KMS-11 (cell line): ENCODE measurements at regions not wholly inside any gene's neighbourhood (a gene's known extent, or its start where the extent isn't known, plus 50 kb on each side); places are given as distances from the start of the nearest gene placed in this dataset.

Source experiments
- H2AFZ ChIP-seq: fragments of 200-600 bp; sonication (generic); 2 replicates; pipeline ENCODE4 v1.6.1; 2016; ENCODE audit warnings: antibody characterized with exemption, mixed run types, low read depth
- H3K27ac ChIP-seq: fragments of 200-600 bp; sonication (generic); 2 replicates; pipeline ENCODE4 v1.6.1; 2016; ENCODE audit warnings: mild to moderate bottlenecking, mixed run types
- H3K27me3 ChIP-seq: fragments of 200-600 bp; sonication (generic); 2 replicates; pipeline ENCODE4 v1.6.1; 2017; ENCODE audit warnings: mild to moderate bottlenecking, low read depth, mixed run types, moderate library complexity; ENCODE audit not compliant: insufficient read depth
- H3K36me3 ChIP-seq: fragments of 200-600 bp; sonication (generic); 2 replicates; pipeline ENCODE4 v1.6.1; 2017; ENCODE audit warnings: mild to moderate bottlenecking, mixed run types; ENCODE audit not compliant: insufficient read depth
- H3K4me1 ChIP-seq: fragments of 200-600 bp; sonication (generic); 2 replicates; pipeline ENCODE4 v1.6.1; 2016; ENCODE audit warnings: mild to moderate bottlenecking, low read depth, mixed run types; ENCODE audit not compliant: poor library complexity, severe bottlenecking
- H3K4me2 ChIP-seq: fragments of 200-600 bp; sonication (generic); 2 replicates; pipeline ENCODE4 v1.7.0; 2016; ENCODE audit warnings: mild to moderate bottlenecking, mixed run types
- H3K4me3 ChIP-seq: fragments of 200-600 bp; sonication (generic); IDR thresholded peaks from 2 replicates; pipeline ENCODE4 v1.6.1; 2017; ENCODE audit warnings: low read depth, low read length, mixed read lengths; ENCODE audit not compliant: insufficient read depth
- H3K79me2 ChIP-seq: fragments of 200-600 bp; sonication (generic); 2 replicates; pipeline ENCODE4 v1.6.1; 2016; ENCODE audit warnings: low read depth, mixed run types; ENCODE audit not compliant: insufficient read depth
- H3K9ac ChIP-seq: fragments of 200-600 bp; sonication (generic); 2 replicates; pipeline ENCODE4 v1.6.1; 2016; ENCODE audit warnings: mild to moderate bottlenecking, mixed run types
- H4K20me1 ChIP-seq: fragments of 200-600 bp; sonication (generic); 2 replicates; pipeline ENCODE4 v1.6.1; 2016; ENCODE audit warnings: mild to moderate bottlenecking, mixed run types; ENCODE audit not compliant: insufficient read depth
- CTCF ChIP-seq: fragments of 200-600 bp; sonication (generic); conservative IDR thresholded peaks from 2 replicates; pipeline ENCODE4 v1.6.1; 2017; ENCODE audit warnings: low read depth, mild to moderate bottlenecking, antibody characterized with exemption, low read length, moderate library complexity, mixed read lengths

- Histone ChIP-seq H3K27me3 (no peaks in the 10 kb centered on the region), H2AFZ (no peak overlapping the region), H3K36me3 (no peaks in the 10 kb centered on the region), H4K20me1 (no peaks in the 10 kb centered on the region), H3K27ac (no peak overlapping the region), H3K4me1 (no peaks in the 10 kb centered on the region), H3K4me2 (no peak overlapping the region), H3K4me3 (no peak overlapping the region), H3K79me2 (no peaks in the 10 kb centered on the region), H3K9ac (no peak overlapping the region)
- no peak for TF ChIP-seq CTCF
Observed at GRCh38 chr12:83979785-83980184, 932.8 kb downstream of the SLC6A15 start.

GRCh38 chr12:83971781-83972180, 940.8 kb downstream of the SLC6A15 start:
- Histone ChIP-seq H3K27me3 (no peaks in the 10 kb centered on the region), H2AFZ (no peak overlapping the region), H3K27ac (no peak overlapping the region), H4K20me1 (no peaks in the 10 kb centered on the region), H3K4me2 (no peak overlapping the region), H3K9ac (no peak overlapping the region), H3K4me1 (no peaks in the 10 kb centered on the region), H3K4me3 (no peak overlapping the region), H3K36me3 (no peaks in the 10 kb centered on the region), H3K79me2 (no peaks in the 10 kb centered on the region)
- no peak for TF ChIP-seq CTCF

- Histone ChIP-seq H3K36me3 (no peaks in the 10 kb centered on the region), H3K27me3 (no peaks in the 10 kb centered on the region), H3K4me1 (no peaks in the 10 kb centered on the region), H3K4me2 (no peak overlapping the region), H2AFZ (no peak overlapping the region), H3K79me2 (no peaks in the 10 kb centered on the region), H4K20me1 (no peaks in the 10 kb centered on the region), H3K4me3 (no peak overlapping the region), H3K27ac (no peak overlapping the region), H3K9ac (no peak overlapping the region)
- TF ChIP-seq CTCF, result no peak
Observed at GRCh38 chr12:83960767-83961166, 951.8 kb downstream of the SLC6A15 start.

GRCh38 chr12:83958997-83959396, 953.6 kb downstream of the SLC6A15 start:
- H2AFZ ChIP-seq, result no peak overlapping the region
- no peak overlapping the region for H3K4me3 ChIP-seq
- no peak for TF ChIP-seq CTCF

More at GRCh38 chr12:83958997-83959396, 953.6 kb downstream of the SLC6A15 start:
- Histone ChIP-seq H3K79me2 (no peaks in the 10 kb centered on the region), H3K4me2 (no peak overlapping the region), H3K27me3 (no peaks in the 10 kb centered on the region), H3K4me1 (no peaks in the 10 kb centered on the region), H4K20me1 (no peaks in the 10 kb centered on the region), H3K36me3 (no peaks in the 10 kb centered on the region), H3K27ac (no peak overlapping the region), H3K9ac (no peak overlapping the region)
